ENCODE measurements at regions not wholly inside any gene's neighbourhood (a gene's known extent, or its start where the extent isn't known, plus 50 kb on each side); places are given as distances from the start of the nearest gene placed in this dataset.

GRCh38 chr5:77157732-77158532 is 52.5 kb upstream of the PDE8B start:
- no peak for TF ChIP-seq CTCF (conservative IDR thresholded peaks at IDR 0.05)
- no peak for TF ChIP-seq ZFX (IDR thresholded peaks at IDR 0.05)
